Endodermal cell (in vitro differentiated cells): ENCODE measurements at regions not wholly inside any gene's neighbourhood (a gene's known extent, or its start where the extent isn't known, plus 50 kb on each side); places are given as distances from the start of the nearest gene placed in this dataset.

Source experiments
- DNase-seq: peaks from one replicate; pipeline ENCODE4 v3.0.0-alpha.2; 2017
- H3K27ac ChIP-seq: 2 replicates; pipeline ENCODE4 v1.5.1; 2013; ENCODE audit warnings: mild to moderate bottlenecking, low read depth, low read length, moderate library complexity
- H3K27me3 ChIP-seq: 2 replicates; pipeline ENCODE4 v1.6.1; 2013; ENCODE audit warnings: mild to moderate bottlenecking, low read length, moderate library complexity; ENCODE audit not compliant: insufficient read depth, control insufficient read depth, poor library complexity, severe bottlenecking
- H3K36me3 ChIP-seq: 2 replicates; pipeline ENCODE4 v1.7.0; 2013; ENCODE audit warnings: mild to moderate bottlenecking, low read length, moderate library complexity; ENCODE audit not compliant: control insufficient read depth, insufficient read depth
- H3K4me1 ChIP-seq: one replicate; pipeline ENCODE4 v1.7.0; 2013; ENCODE audit warnings: low read length; ENCODE audit not compliant: control insufficient read depth, insufficient read depth
- H3K4me3 ChIP-seq: 2 replicates; pipeline ENCODE4 v1.5.1; 2013; ENCODE audit warnings: mild to moderate bottlenecking, low read length, moderate library complexity
- H3K9ac ChIP-seq: 2 replicates; pipeline ENCODE4 v1.6.1; 2013; ENCODE audit warnings: mild to moderate bottlenecking, low read length, moderate library complexity; ENCODE audit not compliant: poor library complexity, severe bottlenecking; ENCODE audit errors: extremely low read depth
- H3K9me3 ChIP-seq: 2 replicates; pipeline ENCODE4 v1.6.1; 2013; ENCODE audit warnings: mild to moderate bottlenecking, low read length, moderate library complexity; ENCODE audit not compliant: control insufficient read depth
- H3K27ac Mint-ChIP-seq: 2 replicates; pipeline ENCODE4 v1.8.0; 2020; ENCODE audit warnings: mixed read lengths
- H3K27me3 Mint-ChIP-seq: 2 replicates; pipeline ENCODE4 v1.8.0; 2021; ENCODE audit warnings: mild to moderate bottlenecking, mixed read lengths; ENCODE audit not compliant: insufficient read depth
- H3K36me3 Mint-ChIP-seq: 2 replicates; pipeline ENCODE4 v1.8.0; 2020; ENCODE audit warnings: low read depth, mixed read lengths
- H3K4me1 Mint-ChIP-seq: 2 replicates; pipeline ENCODE4 v1.8.0; 2020; ENCODE audit warnings: mixed read lengths
- H3K4me3 Mint-ChIP-seq: 2 replicates; pipeline ENCODE4 v1.8.0; 2020; ENCODE audit warnings: mild to moderate bottlenecking, moderate library complexity, mixed read lengths
- H3K9me3 Mint-ChIP-seq: 2 replicates; pipeline ENCODE4 v1.8.0; 2020; ENCODE audit warnings: mild to moderate bottlenecking, mixed read lengths
- CTCF ChIP-seq: fragments of 200-600 bp; sonication (generic); conservative IDR thresholded peaks from 2 replicates; pipeline ENCODE4 v1.5.0; 2021; ENCODE audit warnings: antibody characterized with exemption, mild to moderate bottlenecking
- WGBS, 2 experiments: methylation state at CpG; one replicate each; pipeline versions ENCODE4 v1.1.5 to v1.1.7; 2013; ENCODE audit warnings: missing lambda C conversion rate in 2 of 2, mixed read lengths in 1 of 2; ENCODE audit not compliant: insufficient coverage in 1 of 2, insufficient read length in 1 of 2; 5-methylcytosine and 5-hydroxymethylcytosine counted together

- DNase-seq = no peak
- no peaks in the 10 kb centered on the region for H3K4me1 ChIP-seq
- no peaks in the 10 kb centered on the region for H3K27me3 Mint-ChIP-seq
- H3K9ac ChIP-seq = no peak overlapping the region
- H3K9me3 ChIP-seq = no peaks in the 10 kb centered on the region
- H3K4me3 Mint-ChIP-seq = no peak overlapping the region
- no peak overlapping the region for H3K27ac ChIP-seq
- no peaks in the 10 kb centered on the region for H3K9me3 Mint-ChIP-seq
- WGBS, 2 experiments = 90 to 98% methylated on average over 2 of the region's 2 CpGs
- H3K4me1 Mint-ChIP-seq = no peaks in the 10 kb centered on the region
- no peaks in the 10 kb centered on the region for H3K27me3 ChIP-seq
- no peaks in the 10 kb centered on the region for H3K36me3 Mint-ChIP-seq
- TF ChIP-seq CTCF = no peak
- H3K4me3 ChIP-seq = no peak overlapping the region
- no peak overlapping the region for H3K27ac Mint-ChIP-seq
- no peaks in the 10 kb centered on the region for H3K36me3 ChIP-seq
Observed at GRCh38 chr1:103469801-103470200, 55.7 kb upstream of the RNPC3 start.

- Histone ChIP-seq H3K9ac (no peak overlapping the region), H3K4me1 (no peaks in the 10 kb centered on the region), H3K27me3 (no peaks in the 10 kb centered on the region), H3K36me3 (no peaks in the 10 kb centered on the region), H3K27ac (no peak overlapping the region), H3K9me3 (no peaks in the 10 kb centered on the region), H3K4me3 (no peak overlapping the region)
- DNase-seq = no peak
- TF ChIP-seq CTCF = no peak
- H3K4me1 Mint-ChIP-seq = no peaks in the 10 kb centered on the region
- no peak overlapping the region for H3K4me3 Mint-ChIP-seq
- H3K27ac Mint-ChIP-seq = no peak overlapping the region
- no peaks in the 10 kb centered on the region for H3K27me3 Mint-ChIP-seq
- H3K36me3 Mint-ChIP-seq = no peaks in the 10 kb centered on the region
- no peaks in the 10 kb centered on the region for H3K9me3 Mint-ChIP-seq
- 90% methylated on average over 2 of the region's 3 CpGs; no CpG with 5 or more reads in 1 of the 2 experiments for WGBS, 2 experiments
Observed at GRCh38 chr1:103467100-103467499, 58.4 kb upstream of the RNPC3 start.

- no peaks in the 10 kb centered on the region for H3K9me3 Mint-ChIP-seq
- WGBS, 2 experiments = no CpG with 5 or more reads among the region's 1 CpG
- no peak overlapping the region for H3K9ac ChIP-seq
- no peak overlapping the region for H3K4me3 Mint-ChIP-seq
- H3K36me3 Mint-ChIP-seq = no peaks in the 10 kb centered on the region
- H3K4me3 ChIP-seq = no peak overlapping the region
- H3K9me3 ChIP-seq = no peaks in the 10 kb centered on the region
- H3K27ac ChIP-seq = no peak overlapping the region
- H3K27me3 Mint-ChIP-seq = no peaks in the 10 kb centered on the region
- no peaks in the 10 kb centered on the region for H3K27me3 ChIP-seq
- H3K4me1 Mint-ChIP-seq = peaks cover 8% of the 10 kb centered on the region
- no peaks in the 10 kb centered on the region for H3K36me3 ChIP-seq
- no peaks in the 10 kb centered on the region for H3K4me1 ChIP-seq
- no peak for DNase-seq
- no peak overlapping the region for H3K27ac Mint-ChIP-seq
- peak; percentile 87 for TF ChIP-seq CTCF
Observed at GRCh38 chr1:103461161-103462105, 64.1 kb upstream of the RNPC3 start.
